Stimulated activated CD4-positive, alpha-beta T cell treated with anti-CD3 and anti-CD28 coated beads, Interleukin-15, amount 100 ng/mL, for 48 hours (primary cell): ENCODE measurements at regions not wholly inside any gene's neighbourhood (a gene's known extent, or its start where the extent isn't known, plus 50 kb on each side); places are given as distances from the start of the nearest gene placed in this dataset.
"Not testable (repeated sequence)": the region's sequence is repeated elsewhere in the genome, so short reads cannot be mapped to it uniquely, and the experiment has no call there.

ENCODE experiments used
- DNase-seq, 2 donors: peaks; one replicate each; pipeline ENCODE4 v3.0.0-alpha.2; 2020; ENCODE audit warnings: low read depth in 2 of 2

- DNase-seq = no peak
Measured at GRCh38 chr2:194550702-194551101, 1106.3 kb upstream of the SLC39A10 start.

GRCh38 chr2:194549387-194549786 lies 1107.6 kb upstream of the SLC39A10 start:
- no peak for DNase-seq

GRCh38 chr2:194545978-194546377 lies 1111.0 kb upstream of the SLC39A10 start:
- no peak for DNase-seq

GRCh38 chr2:194539425-194539824 lies 1117.6 kb upstream of the SLC39A10 start:
- DNase-seq = no peak

- DNase-seq = no peak
Measured at GRCh38 chr2:194526121-194526520, 1130.9 kb upstream of the SLC39A10 start.

- no peak for DNase-seq
Measured at GRCh38 chr2:194514281-194514680, 1142.7 kb upstream of the SLC39A10 start.

GRCh38 chr2:194511070-194511469 lies 1146.0 kb upstream of the SLC39A10 start:
- DNase-seq = not testable (repeated sequence)

- DNase-seq = not testable (repeated sequence)
Measured at GRCh38 chr2:194504876-194505275, 1152.2 kb upstream of the SLC39A10 start.

- DNase-seq = no peak
Measured at GRCh38 chr2:194495046-194495445, 1162.0 kb upstream of the SLC39A10 start.

GRCh38 chr2:194494401-194494800 lies 1162.6 kb upstream of the SLC39A10 start:
- DNase-seq = no peak

- DNase-seq = no peak
Measured at GRCh38 chr2:194491409-194492115, 1165.5 kb upstream of the SLC39A10 start.

GRCh38 chr2:194486326-194486725 lies 1170.7 kb upstream of the SLC39A10 start:
- no peak for DNase-seq

GRCh38 chr2:194483041-194483440 lies 1174.0 kb upstream of the SLC39A10 start:
- DNase-seq = no peak

GRCh38 chr2:194465641-194466040 lies 1191.4 kb upstream of the SLC39A10 start:
- no peak for DNase-seq

GRCh38 chr2:194464964-194465638 lies 1191.9 kb upstream of the SLC39A10 start:
- no peak for DNase-seq

GRCh38 chr2:194462883-194463282 lies 1194.1 kb upstream of the SLC39A10 start:
- DNase-seq = not testable (repeated sequence)

- DNase-seq = no peak
Measured at GRCh38 chr2:194455358-194455757, 1201.7 kb upstream of the SLC39A10 start.

GRCh38 chr2:194452504-194452903 lies 1204.5 kb upstream of the SLC39A10 start:
- no peak for DNase-seq

GRCh38 chr2:194445226-194445625 lies 1211.8 kb upstream of the SLC39A10 start:
- DNase-seq = no peak

GRCh38 chr2:194443926-194444325 lies 1213.1 kb upstream of the SLC39A10 start:
- no peak for DNase-seq

- DNase-seq = no peak
Measured at GRCh38 chr2:194424683-194425209, 1232.3 kb upstream of the SLC39A10 start.

- no peak for DNase-seq
Measured at GRCh38 chr2:194411221-194411620, 1245.8 kb upstream of the SLC39A10 start.

- DNase-seq = no peak
Measured at GRCh38 chr2:194395818-194396217, 1261.2 kb upstream of the SLC39A10 start.
